Activated T-helper 17 cell treated with anti-CD3 and anti-CD28 coated beads, Interleukin-2, amount 50 U/mL, for 72 hours (primary cell): ENCODE measurements at regions not wholly inside any gene's neighbourhood (a gene's known extent, or its start where the extent isn't known, plus 50 kb on each side); places are given as distances from the start of the nearest gene placed in this dataset.

ENCODE experiments used
- ATAC-seq: fragments of 150-1000 bp; cut with Tn5 transposase; replicated peaks from 2 replicates; pipeline ENCODE4 v1.10.0; 2021; ENCODE audit warnings: mild to moderate bottlenecking, moderate library complexity
- H3K27ac Mint-ChIP-seq: one replicate; pipeline ENCODE4 v1.8.0; 2022; ENCODE audit warnings: mixed read lengths
- H3K27me3 Mint-ChIP-seq: one replicate; pipeline ENCODE4 v1.8.0; 2022; ENCODE audit warnings: mixed read lengths
- H3K36me3 Mint-ChIP-seq: one replicate; pipeline ENCODE4 v1.8.0; 2022; ENCODE audit warnings: low read depth, mild to moderate bottlenecking, mixed read lengths
- H3K4me1 Mint-ChIP-seq: one replicate; pipeline ENCODE4 v1.8.0; 2022; ENCODE audit warnings: mixed read lengths
- H3K4me3 Mint-ChIP-seq: one replicate; pipeline ENCODE4 v1.8.0; 2022; ENCODE audit warnings: mild to moderate bottlenecking, mixed read lengths
- H3K9me3 Mint-ChIP-seq: one replicate; pipeline ENCODE4 v1.8.0; 2022; ENCODE audit warnings: mixed read lengths

GRCh38 chr3:10575601-10576160, 70.3 kb upstream of the ATP2B2 start:
- ATAC-seq, result no peak
- H3K36me3 Mint-ChIP-seq, result no peaks in the 10 kb centered on the region
- H3K27ac Mint-ChIP-seq, result no peak overlapping the region
- no peak overlapping the region for H3K4me3 Mint-ChIP-seq
- no peaks in the 10 kb centered on the region for H3K4me1 Mint-ChIP-seq
- no peaks in the 10 kb centered on the region for H3K9me3 Mint-ChIP-seq
- H3K27me3 Mint-ChIP-seq, result peaks cover 11% of the 10 kb centered on the region

GRCh38 chr3:10577486-10577885, 72.1 kb upstream of the ATP2B2 start:
- no peak for ATAC-seq
- H3K9me3 Mint-ChIP-seq, result no peaks in the 10 kb centered on the region
- no peaks in the 10 kb centered on the region for H3K4me1 Mint-ChIP-seq
- peaks cover 13% of the 10 kb centered on the region for H3K27me3 Mint-ChIP-seq
- no peaks in the 10 kb centered on the region for H3K36me3 Mint-ChIP-seq
- H3K27ac Mint-ChIP-seq, result no peak overlapping the region
- H3K4me3 Mint-ChIP-seq, result no peak overlapping the region

GRCh38 chr3:10580426-10580825, 75.0 kb upstream of the ATP2B2 start:
- Mint-ChIP-seq H3K27me3 (peaks cover 15% of the 10 kb centered on the region), H3K27ac (no peak overlapping the region), H3K36me3 (no peaks in the 10 kb centered on the region), H3K4me1 (no peaks in the 10 kb centered on the region), H3K4me3 (no peak overlapping the region), H3K9me3 (no peaks in the 10 kb centered on the region)
- no peak for ATAC-seq

- Mint-ChIP-seq H3K36me3 (no peaks in the 10 kb centered on the region), H3K4me1 (no peaks in the 10 kb centered on the region)
Observed at GRCh38 chr3:10581251-10581650, 75.9 kb upstream of the ATP2B2 start.

GRCh38 chr3:10581716-10582115, 76.3 kb upstream of the ATP2B2 start:
- Mint-ChIP-seq H3K27ac (no peak overlapping the region), H3K9me3 (no peaks in the 10 kb centered on the region), H3K27me3 (peaks cover 20% of the 10 kb centered on the region), H3K4me3 (no peak overlapping the region), H3K4me1 (no peaks in the 10 kb centered on the region), H3K36me3 (no peaks in the 10 kb centered on the region)
- no peak for ATAC-seq

More at GRCh38 chr3:10581251-10581650, 75.9 kb upstream of the ATP2B2 start:
- H3K27me3 Mint-ChIP-seq, result peaks cover 20% of the 10 kb centered on the region
- no peak overlapping the region for H3K4me3 Mint-ChIP-seq
- no peaks in the 10 kb centered on the region for H3K9me3 Mint-ChIP-seq
- ATAC-seq, result no peak
- H3K27ac Mint-ChIP-seq, result no peak overlapping the region

GRCh38 chr3:10582733-10583132, 77.3 kb upstream of the ATP2B2 start:
- no peak overlapping the region for H3K4me3 Mint-ChIP-seq
- no peak overlapping the region for H3K27ac Mint-ChIP-seq
- no peaks in the 10 kb centered on the region for H3K9me3 Mint-ChIP-seq
- no peaks in the 10 kb centered on the region for H3K4me1 Mint-ChIP-seq
- no peak for ATAC-seq
- peaks cover 20% of the 10 kb centered on the region for H3K27me3 Mint-ChIP-seq
- H3K36me3 Mint-ChIP-seq, result no peaks in the 10 kb centered on the region

GRCh38 chr3:10583798-10584708, 78.7 kb upstream of the ATP2B2 start:
- ATAC-seq, result no peak
- H3K4me3 Mint-ChIP-seq, result no peak overlapping the region
- H3K4me1 Mint-ChIP-seq, result no peaks in the 10 kb centered on the region
- no peaks in the 10 kb centered on the region for H3K9me3 Mint-ChIP-seq
- no peaks in the 10 kb centered on the region for H3K36me3 Mint-ChIP-seq
- H3K27ac Mint-ChIP-seq, result no peak overlapping the region
- H3K27me3 Mint-ChIP-seq, result peaks cover 24% of the 10 kb centered on the region

- no peak for ATAC-seq
- Mint-ChIP-seq H3K9me3 (no peaks in the 10 kb centered on the region), H3K4me3 (no peak overlapping the region), H3K27ac (no peak overlapping the region), H3K4me1 (no peaks in the 10 kb centered on the region), H3K36me3 (no peaks in the 10 kb centered on the region), H3K27me3 (peaks cover 24% of the 10 kb centered on the region)
Observed at GRCh38 chr3:10585945-10586344, 80.6 kb upstream of the ATP2B2 start.

GRCh38 chr3:10594915-10595314, 89.5 kb upstream of the ATP2B2 start:
- H3K9me3 Mint-ChIP-seq, result no peaks in the 10 kb centered on the region
- peaks cover 13% of the 10 kb centered on the region for H3K27me3 Mint-ChIP-seq
- no peaks in the 10 kb centered on the region for H3K4me1 Mint-ChIP-seq
- no peak overlapping the region for H3K4me3 Mint-ChIP-seq
- H3K27ac Mint-ChIP-seq, result no peak overlapping the region
- ATAC-seq, result peak; percentile 49
- H3K36me3 Mint-ChIP-seq, result no peaks in the 10 kb centered on the region

- peaks cover 9% of the 10 kb centered on the region for H3K27me3 Mint-ChIP-seq
- no peaks in the 10 kb centered on the region for H3K4me1 Mint-ChIP-seq
- H3K9me3 Mint-ChIP-seq, result no peaks in the 10 kb centered on the region
- no peak overlapping the region for H3K27ac Mint-ChIP-seq
- ATAC-seq, result no peak
- H3K4me3 Mint-ChIP-seq, result no peak overlapping the region
- H3K36me3 Mint-ChIP-seq, result no peaks in the 10 kb centered on the region
Observed at GRCh38 chr3:10596746-10597448, 91.5 kb upstream of the ATP2B2 start.

- no peaks in the 10 kb centered on the region for H3K9me3 Mint-ChIP-seq
- no peaks in the 10 kb centered on the region for H3K36me3 Mint-ChIP-seq
- peaks cover under 1% of the 10 kb centered on the region for H3K4me1 Mint-ChIP-seq
- H3K27me3 Mint-ChIP-seq, result peaks cover 9% of the 10 kb centered on the region
- H3K27ac Mint-ChIP-seq, result no peak overlapping the region
- ATAC-seq, result no peak
- no peak overlapping the region for H3K4me3 Mint-ChIP-seq
Observed at GRCh38 chr3:10597733-10598132, 92.3 kb upstream of the ATP2B2 start.

GRCh38 chr3:10599017-10599416, 93.6 kb upstream of the ATP2B2 start:
- H3K27ac Mint-ChIP-seq, result no peak overlapping the region
- H3K27me3 Mint-ChIP-seq, result peaks cover 9% of the 10 kb centered on the region

GRCh38 chr3:10599444-10599843, 94.1 kb upstream of the ATP2B2 start:
- H3K4me1 Mint-ChIP-seq, result peaks cover 17% of the 10 kb centered on the region
- H3K27ac Mint-ChIP-seq, result no peak overlapping the region
- peaks cover 9% of the 10 kb centered on the region for H3K27me3 Mint-ChIP-seq
- H3K4me3 Mint-ChIP-seq, result no peak overlapping the region
- no peaks in the 10 kb centered on the region for H3K9me3 Mint-ChIP-seq
- ATAC-seq, result no peak
- H3K36me3 Mint-ChIP-seq, result no peaks in the 10 kb centered on the region

More at GRCh38 chr3:10599017-10599416, 93.6 kb upstream of the ATP2B2 start:
- Mint-ChIP-seq H3K4me1 (peaks cover 13% of the 10 kb centered on the region), H3K4me3 (no peak overlapping the region), H3K36me3 (no peaks in the 10 kb centered on the region), H3K9me3 (no peaks in the 10 kb centered on the region)
- ATAC-seq, result no peak

GRCh38 chr3:10600296-10600714, 94.9 kb upstream of the ATP2B2 start:
- Mint-ChIP-seq H3K27me3 (peaks cover 14% of the 10 kb centered on the region), H3K9me3 (no peaks in the 10 kb centered on the region), H3K4me1 (peaks cover 23% of the 10 kb centered on the region), H3K27ac (no peak overlapping the region), H3K4me3 (no peak overlapping the region), H3K36me3 (no peaks in the 10 kb centered on the region)
- no peak for ATAC-seq

GRCh38 chr3:10600726-10601125, 95.3 kb upstream of the ATP2B2 start:
- Mint-ChIP-seq H3K27me3 (peaks cover 13% of the 10 kb centered on the region), H3K4me3 (no peak overlapping the region), H3K36me3 (no peaks in the 10 kb centered on the region), H3K4me1 (peaks cover 23% of the 10 kb centered on the region), H3K9me3 (no peaks in the 10 kb centered on the region), H3K27ac (no peak overlapping the region)
- ATAC-seq, result no peak
